Breast epithelium (tissue), 3 donors: ENCODE measurements at regions not wholly inside any gene's neighbourhood (a gene's known extent, or its start where the extent isn't known, plus 50 kb on each side); places are given as distances from the start of the nearest gene placed in this dataset.

Experiments
- POLR2A ChIP-seq: fragments of 450-650 bp; IDR thresholded peaks from one replicate; pipeline ENCODE4 v1.6.1; 2016; ENCODE audit warnings: antibody characterized with exemption, mild to moderate bottlenecking, moderate library complexity
- TF ChIP-seq, protein P1 (sequence below), 3 donors: fragments of 450-650 bp; IDR thresholded peaks; one replicate each; pipeline ENCODE4 v1.5.1; 2016 to 2017; ENCODE audit warnings: antibody characterized with exemption in 3 of 3, mild to moderate bottlenecking in 3 of 3, moderate library complexity in 3 of 3

DNA sequence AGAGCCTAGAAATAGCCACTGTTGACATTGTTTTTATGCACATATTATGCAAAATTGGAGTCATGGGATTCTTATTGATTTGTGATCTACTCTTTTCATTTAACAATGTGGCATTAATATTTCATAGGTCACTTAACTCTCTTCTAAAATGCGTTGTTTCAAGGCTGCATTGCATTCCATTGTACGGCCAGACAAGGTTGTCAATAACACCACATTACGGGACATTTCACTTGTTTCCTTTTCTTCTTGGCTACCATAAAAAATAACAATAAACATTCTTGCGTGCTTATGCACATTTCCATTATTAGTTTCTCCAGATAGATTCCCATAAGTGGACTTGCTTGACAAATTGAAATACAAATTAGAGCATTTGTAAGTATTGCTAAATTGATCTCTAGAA lies 120.8 kb upstream of the TMCC3 start:
- TF ChIP-seq, protein P1, sequence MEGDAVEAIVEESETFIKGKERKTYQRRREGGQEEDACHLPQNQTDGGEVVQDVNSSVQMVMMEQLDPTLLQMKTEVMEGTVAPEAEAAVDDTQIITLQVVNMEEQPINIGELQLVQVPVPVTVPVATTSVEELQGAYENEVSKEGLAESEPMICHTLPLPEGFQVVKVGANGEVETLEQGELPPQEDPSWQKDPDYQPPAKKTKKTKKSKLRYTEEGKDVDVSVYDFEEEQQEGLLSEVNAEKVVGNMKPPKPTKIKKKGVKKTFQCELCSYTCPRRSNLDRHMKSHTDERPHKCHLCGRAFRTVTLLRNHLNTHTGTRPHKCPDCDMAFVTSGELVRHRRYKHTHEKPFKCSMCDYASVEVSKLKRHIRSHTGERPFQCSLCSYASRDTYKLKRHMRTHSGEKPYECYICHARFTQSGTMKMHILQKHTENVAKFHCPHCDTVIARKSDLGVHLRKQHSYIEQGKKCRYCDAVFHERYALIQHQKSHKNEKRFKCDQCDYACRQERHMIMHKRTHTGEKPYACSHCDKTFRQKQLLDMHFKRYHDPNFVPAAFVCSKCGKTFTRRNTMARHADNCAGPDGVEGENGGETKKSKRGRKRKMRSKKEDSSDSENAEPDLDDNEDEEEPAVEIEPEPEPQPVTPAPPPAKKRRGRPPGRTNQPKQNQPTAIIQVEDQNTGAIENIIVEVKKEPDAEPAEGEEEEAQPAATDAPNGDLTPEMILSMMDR (IDR thresholded peaks at IDR 0.05): no peak
- no peak for TF ChIP-seq POLR2A
